Brain microvascular endothelial cell (primary cell): ENCODE measurements at regions not wholly inside any gene's neighbourhood (a gene's known extent, or its start where the extent isn't known, plus 50 kb on each side); places are given as distances from the start of the nearest gene placed in this dataset.

Source experiments
- DNase-seq: peaks from one replicate; pipeline ENCODE4 v3.0.0-alpha.2; 2020
- H3K27ac ChIP-seq: fragments of 250-450 bp; sonication (Bioruptor Pico); 2 replicates; pipeline ENCODE4 v1.5.1; 2020; ENCODE audit warnings: mild to moderate bottlenecking, moderate library complexity
- H3K27me3 ChIP-seq: fragments of 250-450 bp; sonication (Bioruptor Pico); replicated peaks from 2 replicates; pipeline ENCODE4 v1.5.1; 2020; ENCODE audit warnings: mild to moderate bottlenecking
- H3K36me3 ChIP-seq: fragments of 250-450 bp; sonication (Bioruptor Pico); replicated peaks from 2 replicates; pipeline ENCODE4 v1.5.1; 2020; ENCODE audit warnings: mild to moderate bottlenecking
- H3K4me3 ChIP-seq: 2 replicates; pipeline ENCODE4 v1.5.1; 2011; ENCODE audit warnings: low read depth, mild to moderate bottlenecking, control low read depth, low read length, moderate library complexity
- CTCF ChIP-seq: IDR thresholded peaks from 2 replicates; pipeline ENCODE4 v1.5.1; 2011; ENCODE audit warnings: low read depth, mild to moderate bottlenecking, moderate library complexity, low read length, control low read depth, inconsistent platforms; ENCODE audit errors: missing control alignments
- in situ Hi-C: cut with HindIII; loops from 2 replicates; pipeline ENCODE4 v1.10.0; 2017; ENCODE audit warnings: low sequenced_read_pairs, low pct_ligation_motif_present

GRCh38 chr7:45417735-45418134, 156.4 kb upstream of the ADCY1 start:
- in situ Hi-C loops, result no loop called here
- TF ChIP-seq CTCF, result no peak
- no peak overlapping the region for H3K4me3 ChIP-seq
- no peak for DNase-seq
- H3K27ac ChIP-seq, result no peak overlapping the region
- H3K36me3 ChIP-seq, result no peaks in the 10 kb centered on the region
- no peaks in the 10 kb centered on the region for H3K27me3 ChIP-seq

- TF ChIP-seq CTCF, result no peak
- DNase-seq, result no peak
- Histone ChIP-seq H3K4me3 (no peak overlapping the region), H3K27ac (no peak overlapping the region), H3K36me3 (no peaks in the 10 kb centered on the region), H3K27me3 (no peaks in the 10 kb centered on the region)
- in situ Hi-C loops, result no loop called here
These were observed 153.2 kb upstream of the ADCY1 start for GRCh38 chr7:45420843-45421495.

- no peak for DNase-seq
- H3K27ac ChIP-seq, result no peak overlapping the region
- no peak overlapping the region for H3K4me3 ChIP-seq
- H3K36me3 ChIP-seq, result no peaks in the 10 kb centered on the region
- no peak for TF ChIP-seq CTCF
- in situ Hi-C loops, result no loop called here
- H3K27me3 ChIP-seq, result no peaks in the 10 kb centered on the region
These were observed 152.4 kb upstream of the ADCY1 start for GRCh38 chr7:45421806-45422205.

GRCh38 chr7:45430397-45430796, 143.8 kb upstream of the ADCY1 start:
- no peaks in the 10 kb centered on the region for H3K27me3 ChIP-seq
- TF ChIP-seq CTCF, result no peak
- in situ Hi-C loops, result no loop called here
- no peak for DNase-seq
- no peaks in the 10 kb centered on the region for H3K36me3 ChIP-seq
- H3K27ac ChIP-seq, result no peak overlapping the region
- H3K4me3 ChIP-seq, result no peak overlapping the region

DNA sequence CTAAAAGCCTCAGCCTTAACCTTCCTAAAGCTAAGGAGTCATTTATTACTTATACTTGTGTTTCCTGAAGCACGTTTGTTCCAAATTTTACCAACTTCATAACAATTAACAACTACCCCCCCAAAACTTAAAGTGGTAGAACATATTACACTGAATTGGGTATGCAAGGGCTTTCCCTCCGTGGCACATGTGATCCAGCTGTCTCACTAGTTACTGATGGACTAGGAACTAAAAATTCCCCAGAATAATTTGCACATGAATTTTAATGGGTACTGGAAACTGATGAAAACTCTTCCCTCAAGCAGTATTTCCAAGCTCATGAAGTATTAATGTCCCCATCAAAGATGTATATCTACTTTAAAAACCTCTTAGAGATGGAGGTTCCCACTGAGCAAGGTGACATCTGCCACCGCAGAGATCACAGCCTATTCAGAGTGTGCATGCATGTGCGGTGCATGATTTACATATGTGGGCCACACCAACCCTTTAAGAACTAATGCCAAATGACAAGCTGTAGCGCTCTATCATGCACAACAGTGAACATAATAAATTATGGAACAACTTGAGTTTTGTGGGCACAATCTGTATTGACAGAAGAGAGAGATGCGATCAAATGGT, 139.9 kb upstream of the ADCY1 start:
- H3K36me3 ChIP-seq, result no peaks in the 10 kb centered on the region
- H3K27ac ChIP-seq, result no peak overlapping the region
- H3K4me3 ChIP-seq, result no peak overlapping the region
- no peak for TF ChIP-seq CTCF
- in situ Hi-C loops, result no loop called here
- no peaks in the 10 kb centered on the region for H3K27me3 ChIP-seq
- no peak for DNase-seq

GRCh38 chr7:45435131-45435530, 139.0 kb upstream of the ADCY1 start:
- Histone ChIP-seq H3K4me3 (no peak overlapping the region), H3K27me3 (no peaks in the 10 kb centered on the region), H3K36me3 (no peaks in the 10 kb centered on the region), H3K27ac (no peak overlapping the region)
- no peak for DNase-seq
- in situ Hi-C loops, result no loop called here
- TF ChIP-seq CTCF, result no peak
